NCI-H128 (cell line): ENCODE measurements at regions not wholly inside any gene's neighbourhood (a gene's known extent, or its start where the extent isn't known, plus 50 kb on each side); places are given as distances from the start of the nearest gene placed in this dataset.
"Not testable (repeated sequence)": the region's sequence is repeated elsewhere in the genome, so short reads cannot be mapped to it uniquely, and the experiment has no call there.

Experiments
- DNase-seq: peaks from one replicate; lab custom pipeline; 2025; ENCODE audit not compliant: unreplicated experiment; lab: John Stamatoyannopoulos, UW

DNA sequence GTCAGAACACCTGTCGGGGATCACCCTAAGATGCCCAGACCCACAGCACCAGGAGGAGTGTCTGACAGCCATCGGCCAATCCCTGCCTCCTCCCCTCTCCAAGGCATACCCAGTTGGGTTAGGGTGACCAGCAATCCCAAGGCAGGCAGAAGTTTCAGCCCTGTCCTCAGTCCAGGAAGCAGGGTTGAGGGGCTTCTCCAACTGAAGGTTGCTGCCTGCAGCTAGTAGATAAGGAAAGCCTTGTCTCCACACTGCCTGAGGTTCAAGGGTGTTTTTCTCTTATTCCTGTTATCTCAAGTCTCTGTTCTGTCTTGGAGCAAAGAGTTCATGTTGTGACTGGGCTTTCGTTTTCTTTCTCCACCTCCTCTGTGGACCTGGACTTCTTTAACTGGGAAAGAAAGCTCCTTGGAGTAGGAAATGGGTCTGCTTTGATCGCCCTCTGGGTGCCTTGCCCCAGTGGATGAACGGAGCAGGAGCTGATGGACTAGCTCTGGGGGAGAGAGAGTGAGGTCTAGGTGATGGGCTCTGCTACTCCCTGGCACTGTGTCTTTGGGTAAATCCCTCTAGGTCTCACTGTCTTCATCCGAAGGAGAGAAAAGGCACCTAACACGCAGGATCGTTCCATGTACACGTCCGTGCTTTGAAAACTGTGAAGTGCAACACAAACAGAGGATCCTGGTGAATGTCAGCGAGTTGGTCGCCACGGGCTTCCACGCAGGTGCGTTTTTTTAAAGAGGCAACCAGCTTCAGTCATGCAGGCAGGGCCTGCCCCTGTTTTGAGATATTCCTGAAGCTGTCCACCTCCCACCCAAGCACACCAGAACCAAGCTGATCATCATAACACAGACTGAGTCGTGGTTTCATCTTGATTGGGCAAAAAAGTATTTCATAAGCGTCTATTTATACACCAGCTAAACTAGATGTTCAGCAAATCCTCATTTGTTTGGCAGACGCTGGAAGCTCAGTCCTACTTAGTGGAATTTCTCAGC is 52.5 kb upstream of the FOXN3 start:
- DNase-seq, result no peak

DNA sequence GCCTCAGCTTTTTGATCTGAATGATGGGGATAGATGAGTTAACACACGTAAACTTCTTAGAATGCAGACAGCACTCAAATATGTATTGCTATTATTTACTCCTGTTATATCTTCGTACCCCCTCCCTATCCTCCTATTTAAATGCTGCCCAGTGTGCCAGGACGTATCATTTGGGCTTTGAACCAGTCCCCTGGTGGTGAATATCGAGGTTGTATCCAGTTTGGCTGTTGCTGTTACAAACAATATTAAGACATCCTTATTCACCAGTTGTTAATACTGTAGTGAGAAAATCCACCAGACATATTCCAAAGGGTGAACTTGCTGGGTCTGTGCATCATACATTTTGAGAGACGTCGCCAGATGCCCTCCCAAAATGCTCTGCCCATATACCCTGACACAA is 51.5 kb upstream of the FOXN3 start:
- no peak for DNase-seq

DNA sequence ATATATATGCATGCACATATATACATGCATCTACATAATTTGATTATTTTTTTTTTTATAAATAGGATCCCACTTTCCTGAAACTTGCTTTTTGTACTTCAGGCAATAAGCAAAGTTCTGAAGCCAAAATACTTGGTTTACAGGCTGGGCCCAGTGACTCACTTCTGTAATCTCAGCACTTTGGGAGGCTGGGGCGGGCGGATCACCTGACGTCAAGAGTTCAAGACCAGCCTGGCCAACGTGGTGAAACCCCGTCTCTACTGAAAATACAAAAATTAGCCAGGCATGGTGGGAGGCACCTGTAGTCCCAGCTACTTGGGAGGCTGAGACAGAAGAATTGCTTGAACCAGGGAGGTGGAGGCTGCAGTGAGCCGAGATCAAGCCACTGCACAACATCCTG is 51.0 kb upstream of the FOXN3 start:
- DNase-seq, result not testable (repeated sequence)

DNA sequence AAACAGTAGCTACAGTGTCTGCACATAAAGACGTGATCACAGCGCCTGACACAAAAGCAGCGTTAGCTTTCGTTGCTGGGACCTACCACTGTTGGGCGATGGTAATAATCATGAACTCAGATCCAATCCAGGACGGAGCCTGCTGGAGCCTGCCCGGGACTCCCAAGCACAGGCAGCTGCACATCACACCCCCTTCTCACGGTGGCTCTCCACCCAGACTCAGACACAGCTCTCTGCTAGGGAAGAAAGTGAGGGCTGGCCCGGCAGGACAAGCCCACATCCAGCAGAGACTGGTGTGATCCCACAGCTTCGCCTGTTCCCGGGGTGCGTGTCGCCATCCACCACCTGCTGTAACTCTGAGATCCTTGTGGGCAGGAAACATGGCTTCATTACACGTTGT is 49.9 kb upstream of the FOXN3 start:
- no peak for DNase-seq
